ES-I3 (cell line): ENCODE measurements at regions not wholly inside any gene's neighbourhood (a gene's known extent, or its start where the extent isn't known, plus 50 kb on each side); places are given as distances from the start of the nearest gene placed in this dataset.
"Not testable (repeated sequence)": the region's sequence is repeated elsewhere in the genome, so short reads cannot be mapped to it uniquely, and the experiment has no call there.

Experiments
- H3K36me3 ChIP-seq: 2 replicates; pipeline ENCODE4 v1.6.1; 2013; ENCODE audit warnings: mild to moderate bottlenecking, low read length, control low read depth, moderate library complexity; ENCODE audit not compliant: insufficient read depth
- H3K4me1 ChIP-seq: 2 replicates; pipeline ENCODE4 v1.6.1; 2013; ENCODE audit warnings: mild to moderate bottlenecking, control low read depth, low read length; ENCODE audit not compliant: insufficient read depth
- H3K9ac ChIP-seq: 2 replicates; pipeline ENCODE4 v1.6.1; 2013; ENCODE audit warnings: low read depth, mild to moderate bottlenecking, low read length, moderate library complexity
- H3K9me3 ChIP-seq: 2 replicates; pipeline ENCODE4 v1.6.1; 2013; ENCODE audit warnings: mild to moderate bottlenecking, low read length, moderate library complexity; ENCODE audit not compliant: control insufficient read depth, insufficient read depth

DNA sequence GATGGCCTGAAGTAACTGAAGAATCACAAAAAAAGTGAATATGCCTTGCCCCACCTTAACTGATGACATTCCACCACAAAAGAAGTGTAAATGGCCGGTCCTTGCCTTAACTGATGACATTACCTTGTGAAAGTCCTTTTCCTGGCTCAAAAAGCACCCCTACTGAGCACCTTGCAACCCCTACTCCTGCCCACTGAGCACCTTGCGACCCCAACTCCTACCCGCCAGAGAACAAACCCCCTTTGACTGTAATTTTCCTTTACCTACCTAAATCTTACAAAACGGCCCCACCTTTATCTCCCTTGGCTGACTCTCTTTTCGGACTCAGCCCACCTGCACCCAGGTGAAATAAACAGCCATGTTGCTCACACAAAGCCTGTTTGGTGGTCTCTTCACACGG is 92.9 kb upstream of the CCDC180 start:
- H3K9ac ChIP-seq = peak overlapping the region; percentile 54; the same call in 1 of the 2 replicates

DNA sequence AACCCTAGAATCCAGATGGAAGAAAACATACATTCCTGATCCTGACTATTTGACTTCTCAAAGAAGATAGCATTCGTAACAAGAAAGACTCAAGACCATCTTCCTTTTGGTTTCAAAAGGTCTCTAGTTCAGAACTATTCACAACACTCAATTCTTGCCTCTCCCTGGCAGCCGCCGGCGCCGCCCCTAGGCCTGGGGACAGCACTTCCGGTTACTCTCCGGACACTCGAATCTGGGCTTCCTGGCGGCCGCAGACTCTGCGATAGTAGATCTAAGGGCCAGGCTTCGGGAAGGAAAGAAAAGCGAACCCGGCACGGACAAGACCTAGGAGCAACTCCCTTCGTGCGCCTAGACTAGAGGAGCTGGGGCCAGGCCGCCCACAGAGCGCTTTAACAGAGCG is 107.8 kb upstream of the CCDC180 start:
- H3K36me3 ChIP-seq, H3K9ac ChIP-seq, H3K4me1 ChIP-seq: not testable (repeated sequence)
- peaks cover 29% of the 10 kb centered on the region for H3K9me3 ChIP-seq

More for the DNA sequence above, 92.9 kb upstream of the CCDC180 start:
- not testable (repeated sequence) for H3K36me3 ChIP-seq, H3K9me3 ChIP-seq, H3K4me1 ChIP-seq

DNA sequence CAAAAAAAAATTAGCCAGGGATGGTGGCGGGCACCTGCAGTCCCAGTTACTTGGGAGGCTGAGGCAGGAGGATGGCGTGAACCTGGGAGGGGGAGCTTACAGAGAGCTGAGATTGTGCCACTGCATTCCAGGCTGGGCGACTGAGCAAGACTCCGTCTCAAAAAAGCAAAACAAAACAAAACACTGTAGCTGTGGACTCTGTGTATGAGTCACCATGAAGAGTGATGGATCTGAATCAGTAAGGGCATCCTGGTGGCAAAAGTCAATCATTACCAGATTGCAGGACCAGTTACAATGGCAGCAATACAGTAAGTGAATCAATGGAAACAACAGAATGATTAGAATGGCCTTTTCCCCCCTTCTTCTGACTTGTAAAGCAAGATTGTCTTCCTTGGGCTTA is 113.7 kb upstream of the CCDC180 start:
- H3K9ac ChIP-seq, H3K9me3 ChIP-seq, H3K36me3 ChIP-seq, H3K4me1 ChIP-seq: not testable (repeated sequence)

DNA sequence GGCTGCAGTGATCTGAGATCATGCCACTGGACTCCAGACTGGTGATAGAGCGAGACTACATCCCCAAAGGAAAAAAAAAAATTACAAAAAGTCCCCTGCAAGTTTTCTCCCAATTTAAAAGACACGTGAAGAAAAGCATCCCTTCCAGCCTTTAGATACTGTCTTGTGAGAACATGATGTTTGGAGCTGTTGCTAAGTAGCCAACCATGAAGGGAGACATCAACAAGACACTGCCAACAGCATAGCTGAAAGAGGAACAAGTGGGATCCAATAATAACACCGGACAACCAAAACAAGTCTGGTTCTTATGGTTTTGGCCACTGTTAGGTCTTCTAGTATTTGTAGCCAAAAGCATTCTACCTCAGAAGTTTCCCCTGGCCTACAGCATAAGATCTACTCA is 118.9 kb upstream of the CCDC180 start:
- Histone ChIP-seq H3K4me1 (no peaks in the 10 kb centered on the region), H3K36me3 (peaks cover 24% of the 10 kb centered on the region), H3K9ac (no peak overlapping the region), H3K9me3 (no peaks in the 10 kb centered on the region)

DNA sequence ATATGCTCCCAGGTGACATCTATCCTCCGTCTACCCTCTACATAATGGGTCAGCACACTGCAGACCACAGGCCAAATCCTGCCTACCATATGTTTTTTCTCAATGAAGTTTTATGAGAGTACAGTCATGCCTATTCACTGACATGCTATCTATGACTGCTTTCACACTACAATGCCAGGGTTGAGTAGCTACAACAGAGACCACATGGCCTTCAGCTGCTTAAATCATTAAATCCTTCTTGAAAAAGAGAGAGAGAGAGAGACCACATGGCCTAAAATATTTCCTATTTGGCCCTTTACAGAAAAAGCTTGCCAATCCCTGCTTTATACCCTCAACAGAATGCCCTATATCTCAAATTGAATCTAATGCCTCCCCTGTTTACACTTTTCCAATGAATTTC is 119.8 kb upstream of the CCDC180 start:
- peaks cover 26% of the 10 kb centered on the region for H3K36me3 ChIP-seq
- H3K9me3 ChIP-seq, H3K9ac ChIP-seq, H3K4me1 ChIP-seq: not testable (repeated sequence)

DNA sequence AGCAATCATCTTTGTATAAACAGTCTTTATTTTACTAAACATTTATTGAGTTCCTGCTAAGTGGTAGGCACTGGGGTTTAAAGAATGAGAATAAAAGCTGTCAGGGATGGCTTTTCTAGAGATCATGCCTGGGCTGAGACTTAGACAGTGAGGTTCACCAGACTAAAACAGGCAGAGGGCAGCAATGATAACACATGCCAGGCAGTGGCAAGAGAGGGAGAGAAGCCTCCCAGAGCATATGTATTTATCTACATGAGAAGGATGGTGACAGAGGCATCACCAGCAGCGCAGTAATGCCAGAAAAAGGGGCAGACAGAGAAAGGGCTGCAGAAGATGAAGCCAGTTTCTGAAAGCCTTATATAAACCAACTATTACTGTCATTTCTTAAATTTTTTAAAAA is 121.0 kb upstream of the CCDC180 start:
- Histone ChIP-seq H3K4me1 (no peaks in the 10 kb centered on the region), H3K9me3 (no peaks in the 10 kb centered on the region), H3K9ac (no peak overlapping the region), H3K36me3 (peaks cover 27% of the 10 kb centered on the region)

DNA sequence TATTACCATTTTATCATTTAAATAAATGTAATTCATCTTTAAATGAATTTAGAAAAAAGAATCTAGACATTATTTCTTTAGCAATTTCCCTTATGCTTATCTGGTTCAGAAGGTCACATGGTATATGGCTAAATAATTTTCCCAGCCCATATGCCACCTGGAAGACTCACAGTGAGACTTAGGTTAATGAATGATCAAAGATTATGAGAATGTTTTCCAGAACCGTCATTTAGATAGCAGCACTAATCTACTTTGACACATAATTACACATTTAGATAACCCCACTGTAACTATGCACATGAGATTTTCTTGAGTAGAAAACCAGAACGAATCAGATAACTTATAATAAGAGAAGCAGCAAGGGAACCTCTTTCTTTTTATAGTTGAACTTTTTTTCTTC is 124.9 kb upstream of the CCDC180 start:
- not testable (repeated sequence) for H3K9me3 ChIP-seq, H3K9ac ChIP-seq, H3K4me1 ChIP-seq
- peaks cover 16% of the 10 kb centered on the region for H3K36me3 ChIP-seq

DNA sequence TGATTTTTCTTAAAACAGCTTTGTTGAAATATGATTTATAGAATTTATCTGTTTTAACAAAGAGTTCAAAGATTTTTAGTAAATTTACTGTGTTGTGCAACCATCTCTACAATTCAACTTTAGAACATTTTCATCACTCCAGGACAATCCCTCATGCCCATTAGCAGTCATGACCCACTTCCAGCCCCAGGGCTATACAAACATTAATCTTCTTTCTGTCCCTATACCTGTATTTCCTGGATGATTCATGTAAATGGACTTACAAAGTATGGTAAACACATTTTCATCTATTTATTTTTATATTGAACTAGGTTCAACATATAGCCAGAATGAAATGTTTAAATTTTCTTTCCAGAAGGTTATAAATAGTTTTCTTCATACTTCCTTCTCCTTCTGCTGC is 127.8 kb upstream of the CCDC180 start:
- no peaks in the 10 kb centered on the region for H3K4me1 ChIP-seq

DNA sequence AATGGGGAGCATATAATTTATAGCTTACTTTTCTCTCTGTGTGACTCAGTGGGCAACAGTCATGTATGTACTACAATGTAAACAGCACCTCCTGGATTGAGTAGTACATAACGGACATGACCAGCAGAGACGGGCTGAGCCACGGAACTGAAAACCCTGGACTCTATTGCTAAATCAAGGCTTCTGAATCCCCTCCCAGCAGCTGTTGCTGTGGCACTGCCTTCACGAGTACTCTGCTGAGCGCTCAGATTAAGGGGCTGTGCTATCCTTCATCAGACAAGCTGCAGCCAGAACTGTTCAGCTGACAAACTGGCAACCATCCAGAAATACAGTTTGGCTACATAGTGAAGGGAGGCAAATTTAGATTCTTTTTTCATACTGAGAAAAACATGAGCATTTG is 131.3 kb upstream of the CCDC180 start:
- H3K36me3 ChIP-seq = peaks cover 9% of the 10 kb centered on the region
- no peaks in the 10 kb centered on the region for H3K4me1 ChIP-seq
- H3K9ac ChIP-seq = no peak overlapping the region
- H3K9me3 ChIP-seq = no peaks in the 10 kb centered on the region

More for the DNA sequence above, 127.8 kb upstream of the CCDC180 start:
- no peaks in the 10 kb centered on the region for H3K9me3 ChIP-seq
- H3K36me3 ChIP-seq = peaks cover 12% of the 10 kb centered on the region
- H3K9ac ChIP-seq = no peak overlapping the region

DNA sequence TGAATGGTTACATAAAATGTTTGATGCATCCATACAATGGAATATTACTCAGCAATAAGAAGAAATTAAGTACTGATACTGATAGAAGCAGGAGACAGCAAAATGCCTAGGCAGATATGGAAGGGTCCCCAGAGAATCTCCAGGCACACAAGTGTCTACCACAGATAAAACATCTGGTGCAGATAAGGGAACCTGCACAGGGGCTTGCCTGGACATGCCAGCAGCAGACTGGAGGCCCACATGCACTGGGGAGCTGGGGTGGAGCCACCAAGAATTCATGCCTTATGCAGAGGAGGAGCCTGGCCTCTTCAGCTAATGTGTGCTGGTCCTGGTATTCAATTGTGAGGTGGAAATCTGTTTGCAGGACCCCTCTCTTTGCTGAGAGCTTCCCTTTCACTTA is 129.2 kb upstream of the CTSV start:
- not testable (repeated sequence) for H3K9ac ChIP-seq, H3K9me3 ChIP-seq, H3K36me3 ChIP-seq, H3K4me1 ChIP-seq

DNA sequence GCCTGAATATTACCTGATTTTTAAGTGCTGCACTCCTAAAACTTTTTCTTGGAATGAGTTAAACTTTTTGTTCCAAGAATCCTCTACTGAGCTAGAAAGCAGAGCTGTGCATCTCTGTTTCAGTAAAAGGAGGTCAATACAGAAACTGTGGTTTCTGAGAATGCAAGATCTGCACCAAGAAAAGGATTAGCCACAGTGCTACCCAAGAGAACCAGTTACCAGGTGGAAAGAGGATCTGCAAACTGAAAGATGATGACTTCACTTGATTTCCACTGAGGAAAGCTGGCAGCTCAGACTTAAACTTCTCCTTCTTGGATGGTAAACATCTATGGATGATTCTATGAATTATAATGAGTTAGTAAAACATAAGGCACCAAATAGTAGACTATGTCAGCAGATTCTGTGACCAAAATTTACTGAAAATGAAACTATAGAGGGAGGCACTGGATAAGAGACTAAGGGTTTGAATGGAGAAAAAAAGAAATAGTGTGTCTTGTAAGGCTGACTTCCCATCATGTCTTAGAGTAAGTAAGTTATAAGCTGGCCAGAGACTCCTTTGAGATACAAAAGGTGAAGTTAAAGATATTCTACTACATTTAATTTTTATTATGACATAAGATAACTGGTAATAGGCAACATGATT is 127.7 kb upstream of the CTSV start:
- H3K9me3 ChIP-seq, H3K36me3 ChIP-seq, H3K4me1 ChIP-seq, H3K9ac ChIP-seq: not testable (repeated sequence)

DNA sequence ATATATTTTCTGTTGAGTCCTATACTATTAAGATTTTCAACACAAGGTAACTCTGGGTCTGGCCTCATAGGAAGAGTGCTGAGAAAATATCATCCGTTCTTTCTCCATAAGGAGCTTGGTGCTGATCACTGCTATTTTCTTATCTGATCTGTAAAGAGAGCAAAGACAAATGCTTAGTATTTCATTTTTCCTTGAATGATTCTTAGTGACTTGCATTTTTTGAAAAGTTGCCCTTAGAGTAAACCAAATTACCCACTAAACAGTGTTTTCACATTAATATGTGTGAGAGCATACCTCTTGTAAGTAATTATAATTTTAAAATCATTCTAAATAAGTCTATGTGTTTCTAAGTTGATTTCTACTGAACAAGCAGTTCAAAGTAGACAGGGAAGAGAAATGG is 121.3 kb upstream of the CTSV start:
- H3K36me3 ChIP-seq = peaks cover 4% of the 10 kb centered on the region; the same call in 1 of the 2 replicates
- no peaks in the 10 kb centered on the region for H3K9me3 ChIP-seq
- H3K4me1 ChIP-seq = no peaks in the 10 kb centered on the region
- H3K9ac ChIP-seq = no peak overlapping the region

DNA sequence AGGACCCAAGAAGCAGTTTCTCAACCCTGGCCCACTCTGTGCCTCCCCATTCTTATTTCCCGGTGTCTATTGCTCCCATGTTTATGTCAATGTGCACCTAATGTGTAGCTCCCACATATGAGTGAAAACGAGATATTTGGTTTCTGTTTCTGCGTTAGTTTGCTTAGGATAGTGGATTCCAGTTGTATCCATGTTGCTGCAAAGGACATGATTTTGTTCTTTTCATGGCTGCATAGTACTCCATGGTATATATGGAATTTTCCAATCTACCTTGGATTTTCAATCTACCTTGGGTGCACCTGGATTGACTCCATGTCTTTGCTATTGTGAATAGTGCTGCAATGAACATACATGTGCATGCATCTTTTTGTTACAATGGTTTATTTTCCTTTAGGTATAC is 119.8 kb upstream of the CTSV start:
- H3K9ac ChIP-seq, H3K9me3 ChIP-seq, H3K4me1 ChIP-seq: not testable (repeated sequence)
- peaks cover 10% of the 10 kb centered on the region; the same call in 1 of the 2 replicates for H3K36me3 ChIP-seq

DNA sequence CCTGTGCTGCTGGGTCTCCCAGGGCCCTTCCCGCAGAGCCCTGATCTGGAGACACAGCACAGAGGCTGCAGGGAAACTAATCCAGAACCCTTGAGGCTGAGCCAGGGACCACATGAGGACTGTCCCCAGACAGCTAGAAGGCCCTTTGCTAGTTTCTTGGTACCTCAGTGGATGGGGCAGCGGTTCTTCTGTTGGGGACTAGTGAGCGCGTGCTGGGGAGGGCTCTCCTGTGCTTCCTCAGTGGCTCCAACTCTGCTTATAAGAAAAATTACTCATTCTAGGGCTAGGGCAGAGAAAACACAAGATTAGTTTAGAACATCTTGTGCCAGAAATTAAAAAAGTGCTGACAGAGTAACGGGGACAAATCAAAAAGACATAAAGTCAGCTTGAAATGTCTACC is 116.5 kb upstream of the CTSV start:
- peaks cover 22% of the 10 kb centered on the region for H3K36me3 ChIP-seq
- H3K9ac ChIP-seq, H3K4me1 ChIP-seq, H3K9me3 ChIP-seq: not testable (repeated sequence)

DNA sequence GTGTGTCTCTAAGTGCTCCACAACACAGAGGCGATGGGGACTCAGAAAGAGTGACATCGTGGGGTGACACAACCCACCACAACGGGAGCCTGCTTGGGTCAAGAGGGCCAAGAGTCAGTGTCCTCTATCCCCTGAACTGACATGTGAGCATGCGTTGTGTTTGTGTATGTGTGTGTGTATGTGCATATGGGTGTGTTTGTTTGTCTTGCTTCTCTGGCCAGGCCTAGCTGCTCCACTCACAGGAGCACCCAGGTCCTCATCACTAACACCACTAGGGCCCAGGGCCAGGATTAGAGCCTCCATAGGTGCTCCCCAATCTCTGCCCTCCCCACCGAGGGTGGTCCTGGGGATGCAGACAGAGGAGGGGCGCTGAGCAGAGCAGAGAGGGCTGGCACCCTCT is 115.0 kb upstream of the CTSV start:
- Histone ChIP-seq H3K9ac (no peak overlapping the region), H3K9me3 (no peaks in the 10 kb centered on the region), H3K36me3 (peaks cover 24% of the 10 kb centered on the region), H3K4me1 (peaks cover 8% of the 10 kb centered on the region)

DNA sequence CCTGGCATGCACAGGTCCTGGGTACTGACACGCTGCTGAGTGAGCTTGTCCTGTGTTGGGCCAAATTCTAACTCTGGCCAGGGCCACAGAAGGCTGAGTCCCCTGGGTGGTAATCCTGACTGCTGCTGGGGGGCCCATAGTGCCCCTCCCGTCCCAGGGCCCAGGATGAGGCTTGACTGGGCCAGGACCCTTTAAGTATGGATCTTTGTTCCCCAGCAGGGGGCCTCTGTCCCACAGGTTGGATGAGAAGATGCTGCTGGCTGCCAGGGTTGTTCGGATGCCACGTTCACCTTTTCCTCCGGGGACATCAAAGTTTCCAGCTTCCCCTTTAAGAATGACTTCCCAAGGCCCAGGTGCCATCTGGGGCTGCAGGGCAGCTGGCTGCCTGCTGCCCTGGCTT is 114.2 kb upstream of the CTSV start:
- H3K9ac ChIP-seq, H3K9me3 ChIP-seq: not testable (repeated sequence)
- H3K36me3 ChIP-seq = peaks cover 22% of the 10 kb centered on the region
- peaks cover 13% of the 10 kb centered on the region for H3K4me1 ChIP-seq
